WTC11 (cell line): ENCODE measurements at regions not wholly inside any gene's neighbourhood (a gene's known extent, or its start where the extent isn't known, plus 50 kb on each side); places are given as distances from the start of the nearest gene placed in this dataset.
A peak's percentile ranks its signal among the peaks of the same experiment; 100 is the strongest.

Source experiments
- ATAC-seq: fragments of 200-7000 bp; cut with Tn5 transposase; 2 replicates; pipeline ENCODE4 v1.10.0; 2021; ENCODE audit warnings: mild to moderate bottlenecking, moderate library complexity
- CTCF ChIA-PET: fragments of 300-600 bp; sonication (Branson Sonifier 250); formaldehyde crosslinking; loops from one replicate; lab custom pipeline; 2021; ENCODE audit warnings: antibody characterized with exemption; lab: Charles Lee
- POLR2A ChIA-PET: fragments of 350-600 bp; sonication (Branson Sonifier 250); formaldehyde crosslinking; loops from one replicate; lab custom pipeline; 2021; ENCODE audit warnings: antibody characterized with exemption; lab: Charles Lee
- DNase-seq: peaks from one replicate; pipeline ENCODE4 v3.0.0; 2021; ENCODE audit warnings: low spot score
- H3K27ac Mint-ChIP-seq: 2 replicates; pipeline ENCODE4 v1.8.0; 2021; ENCODE audit warnings: mixed read lengths
- H3K27me3 Mint-ChIP-seq: 2 replicates; pipeline ENCODE4 v1.8.0; 2021; ENCODE audit warnings: low read depth, mild to moderate bottlenecking, moderate library complexity, mixed read lengths
- H3K36me3 Mint-ChIP-seq: 2 replicates; pipeline ENCODE4 v1.8.0; 2021; ENCODE audit warnings: mixed read lengths
- H3K4me1 Mint-ChIP-seq: 2 replicates; pipeline ENCODE4 v1.8.0; 2022; ENCODE audit warnings: mixed read lengths
- H3K4me3 Mint-ChIP-seq: 2 replicates; pipeline ENCODE4 v1.8.0; 2021; ENCODE audit warnings: mild to moderate bottlenecking, moderate library complexity, mixed read lengths
- H3K9me3 Mint-ChIP-seq: 2 replicates; pipeline ENCODE4 v1.8.0; 2021; ENCODE audit warnings: mixed read lengths
- ELF4 ChIP-seq: sonication (generic); formaldehyde crosslinking; IDR thresholded peaks from 2 replicates; pipeline ENCODE4 v1.8.1; 2022; ENCODE audit warnings: low read depth, mild to moderate bottlenecking, moderate library complexity, missing genetic modification reagents
- FOXJ3 ChIP-seq: sonication (generic); formaldehyde crosslinking; IDR thresholded peaks from 2 replicates; pipeline ENCODE4 v1.9.0; 2021; ENCODE audit warnings: missing genetic modification reagents, mild to moderate bottlenecking, borderline replicate concordance
- JAZF1 ChIP-seq: fragments of 250-450 bp; sonication (Bioruptor Pico); IDR thresholded peaks from 2 replicates; pipeline ENCODE4 v1.9.0; 2021; ENCODE audit warnings: moderate library complexity, mild to moderate bottlenecking, inconsistent platforms
- NFATC4 ChIP-seq: fragments of 250-450 bp; sonication (Bioruptor Pico); IDR thresholded peaks from 2 replicates; pipeline ENCODE4 v1.9.0; 2021; ENCODE audit warnings: mild to moderate bottlenecking
- NR3C1 ChIP-seq: sonication (generic); formaldehyde crosslinking; conservative IDR thresholded peaks from 2 replicates; pipeline ENCODE4 v1.8.1; 2023; ENCODE audit warnings: low read depth, mild to moderate bottlenecking, missing genetic modification reagents
- OVOL2 ChIP-seq: fragments of 250-450 bp; sonication (Bioruptor Pico); IDR thresholded peaks from 2 replicates; pipeline ENCODE4 v1.9.0; 2021; ENCODE audit warnings: mild to moderate bottlenecking, borderline replicate concordance
- PRRX2 ChIP-seq: fragments of 250-450 bp; sonication (Bioruptor Pico); IDR thresholded peaks from 2 replicates; pipeline ENCODE4 v1.8.0; 2021; ENCODE audit warnings: mild to moderate bottlenecking
- RELA ChIP-seq: sonication (generic); formaldehyde crosslinking; IDR thresholded peaks from 2 replicates; pipeline ENCODE4 v1.8.1; 2022; ENCODE audit warnings: missing genetic modification reagents, mild to moderate bottlenecking, borderline replicate concordance
- SMAD3 ChIP-seq: sonication (generic); formaldehyde crosslinking; IDR thresholded peaks from 2 replicates; pipeline ENCODE4 v1.8.0; 2022; ENCODE audit warnings: missing genetic modification reagents, mild to moderate bottlenecking, borderline replicate concordance
- TCF7 ChIP-seq: sonication (generic); formaldehyde crosslinking; IDR thresholded peaks from 2 replicates; pipeline ENCODE4 v1.8.0; 2022; ENCODE audit warnings: mild to moderate bottlenecking, low read depth, missing genetic modification reagents, moderate library complexity
- TEAD1 ChIP-seq: sonication (generic); formaldehyde crosslinking; IDR thresholded peaks from 2 replicates; pipeline ENCODE4 v1.8.0; 2022; ENCODE audit warnings: mild to moderate bottlenecking, missing genetic modification reagents
- ZNF423 ChIP-seq: fragments of 250-450 bp; sonication (Bioruptor Pico); IDR thresholded peaks from 2 replicates; pipeline ENCODE4 v2.1.2; 2022; ENCODE audit warnings: mild to moderate bottlenecking, moderate library complexity
- ZNF671 ChIP-seq: fragments of 250-450 bp; sonication (Bioruptor Pico); IDR thresholded peaks from 2 replicates; pipeline ENCODE4 v1.8.0; 2021; ENCODE audit warnings: mild to moderate bottlenecking
- TF ChIP-seq, protein P1 (sequence below): sonication (generic); formaldehyde crosslinking; IDR thresholded peaks from 2 replicates; pipeline ENCODE4 v1.8.0; 2022; ENCODE audit warnings: mild to moderate bottlenecking, missing genetic modification reagents
- TF ChIP-seq, protein P2 (sequence below): sonication (generic); formaldehyde crosslinking; IDR thresholded peaks from 2 replicates; pipeline ENCODE4 v1.8.1; 2022; ENCODE audit warnings: mild to moderate bottlenecking, moderate library complexity, missing genetic modification reagents
- TF ChIP-seq, protein P3 (sequence below): fragments of 250-450 bp; sonication (Bioruptor Pico); conservative IDR thresholded peaks from 2 replicates; pipeline ENCODE4 v1.9.0; 2021; ENCODE audit warnings: mild to moderate bottlenecking
- TF ChIP-seq, protein P4 (sequence below): sonication (generic); formaldehyde crosslinking; IDR thresholded peaks from 2 replicates; pipeline ENCODE4 v1.8.0; 2022; ENCODE audit warnings: missing genetic modification reagents
- TF ChIP-seq, protein P5 (sequence below): sonication (generic); formaldehyde crosslinking; IDR thresholded peaks from 2 replicates; pipeline ENCODE4 v1.8.0; 2022; ENCODE audit warnings: mild to moderate bottlenecking, missing genetic modification reagents

DNA sequence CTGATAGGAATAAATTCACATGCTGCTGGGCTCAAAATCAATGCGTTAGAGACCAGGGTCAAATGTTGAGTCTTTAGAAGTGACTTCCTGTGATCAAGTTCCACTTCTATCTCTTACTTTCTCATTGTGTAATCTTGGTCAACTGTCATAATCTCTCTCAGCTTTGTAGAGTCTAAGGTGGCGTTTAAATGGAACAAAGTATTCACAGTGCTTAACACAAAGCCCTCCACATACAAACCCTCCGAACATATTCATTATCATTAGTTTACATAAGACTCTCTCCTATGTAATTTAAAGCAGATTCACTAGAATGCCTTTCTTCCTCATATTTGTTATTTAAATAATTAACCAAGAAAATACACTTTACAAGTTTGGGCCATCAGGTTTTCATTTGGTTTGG is 1044.1 kb downstream of the EFNB2 start:
- Mint-ChIP-seq H3K4me1 (peaks cover 12% of the 10 kb centered on the region), H3K27ac (peak overlapping the region; percentile 20; the same call in 1 of the 2 replicates), H3K36me3 (no peaks in the 10 kb centered on the region), H3K4me3 (no peak overlapping the region), H3K27me3 (no peaks in the 10 kb centered on the region), H3K9me3 (peaks cover 5% of the 10 kb centered on the region)
- TF ChIP-seq, protein P1, sequence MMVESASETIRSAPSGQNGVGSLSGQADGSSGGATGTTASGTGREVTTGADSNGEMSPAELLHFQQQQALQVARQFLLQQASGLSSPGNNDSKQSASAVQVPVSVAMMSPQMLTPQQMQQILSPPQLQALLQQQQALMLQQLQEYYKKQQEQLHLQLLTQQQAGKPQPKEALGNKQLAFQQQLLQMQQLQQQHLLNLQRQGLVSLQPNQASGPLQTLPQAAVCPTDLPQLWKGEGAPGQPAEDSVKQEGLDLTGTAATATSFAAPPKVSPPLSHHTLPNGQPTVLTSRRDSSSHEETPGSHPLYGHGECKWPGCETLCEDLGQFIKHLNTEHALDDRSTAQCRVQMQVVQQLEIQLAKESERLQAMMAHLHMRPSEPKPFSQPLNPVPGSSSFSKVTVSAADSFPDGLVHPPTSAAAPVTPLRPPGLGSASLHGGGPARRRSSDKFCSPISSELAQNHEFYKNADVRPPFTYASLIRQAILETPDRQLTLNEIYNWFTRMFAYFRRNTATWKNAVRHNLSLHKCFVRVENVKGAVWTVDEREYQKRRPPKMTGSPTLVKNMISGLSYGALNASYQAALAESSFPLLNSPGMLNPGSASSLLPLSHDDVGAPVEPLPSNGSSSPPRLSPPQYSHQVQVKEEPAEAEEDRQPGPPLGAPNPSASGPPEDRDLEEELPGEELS, result no peak
- TF ChIP-seq PRRX2 (CRISPR knock-in tag) (no peak), RELA (CRISPR knock-in tag) (no peak)
- TF ChIP-seq, protein P2, sequence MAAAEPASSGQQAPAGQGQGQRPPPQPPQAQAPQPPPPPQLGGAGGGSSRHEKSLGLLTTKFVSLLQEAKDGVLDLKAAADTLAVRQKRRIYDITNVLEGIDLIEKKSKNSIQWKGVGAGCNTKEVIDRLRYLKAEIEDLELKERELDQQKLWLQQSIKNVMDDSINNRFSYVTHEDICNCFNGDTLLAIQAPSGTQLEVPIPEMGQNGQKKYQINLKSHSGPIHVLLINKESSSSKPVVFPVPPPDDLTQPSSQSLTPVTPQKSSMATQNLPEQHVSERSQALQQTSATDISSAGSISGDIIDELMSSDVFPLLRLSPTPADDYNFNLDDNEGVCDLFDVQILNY (CRISPR knock-in tag), result no peak
- no peak for ATAC-seq
- no peak for DNase-seq
- CTCF ChIA-PET, result no interaction called here
- POLR2A ChIA-PET, result no interaction called here

DNA sequence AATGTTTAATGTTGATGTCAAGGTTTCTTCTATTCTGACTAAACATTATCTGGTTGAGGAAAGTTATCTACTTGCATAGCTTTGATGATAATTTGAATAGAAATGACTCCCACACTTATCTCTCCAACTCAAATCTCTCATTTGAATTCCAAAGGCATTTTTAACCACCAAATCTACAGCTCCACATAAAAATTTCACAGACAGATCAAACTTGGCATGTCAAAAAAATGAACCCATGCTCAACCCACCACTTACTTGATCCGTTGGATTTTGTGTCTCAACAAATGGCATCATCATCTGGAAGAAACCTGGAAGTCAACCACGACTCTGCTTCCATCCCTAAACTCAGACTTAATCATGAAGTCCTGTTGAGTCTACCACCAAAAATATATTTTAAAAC is 1050.4 kb downstream of the EFNB2 start:
- H3K4me3 Mint-ChIP-seq, result no peak overlapping the region
- H3K36me3 Mint-ChIP-seq, result 0 out of 2 replicates have a peak, but pooled peaks cover 8% of the 10 kb centered on the region
- no peaks in the 10 kb centered on the region for H3K27me3 Mint-ChIP-seq
- TF ChIP-seq, protein P3, sequence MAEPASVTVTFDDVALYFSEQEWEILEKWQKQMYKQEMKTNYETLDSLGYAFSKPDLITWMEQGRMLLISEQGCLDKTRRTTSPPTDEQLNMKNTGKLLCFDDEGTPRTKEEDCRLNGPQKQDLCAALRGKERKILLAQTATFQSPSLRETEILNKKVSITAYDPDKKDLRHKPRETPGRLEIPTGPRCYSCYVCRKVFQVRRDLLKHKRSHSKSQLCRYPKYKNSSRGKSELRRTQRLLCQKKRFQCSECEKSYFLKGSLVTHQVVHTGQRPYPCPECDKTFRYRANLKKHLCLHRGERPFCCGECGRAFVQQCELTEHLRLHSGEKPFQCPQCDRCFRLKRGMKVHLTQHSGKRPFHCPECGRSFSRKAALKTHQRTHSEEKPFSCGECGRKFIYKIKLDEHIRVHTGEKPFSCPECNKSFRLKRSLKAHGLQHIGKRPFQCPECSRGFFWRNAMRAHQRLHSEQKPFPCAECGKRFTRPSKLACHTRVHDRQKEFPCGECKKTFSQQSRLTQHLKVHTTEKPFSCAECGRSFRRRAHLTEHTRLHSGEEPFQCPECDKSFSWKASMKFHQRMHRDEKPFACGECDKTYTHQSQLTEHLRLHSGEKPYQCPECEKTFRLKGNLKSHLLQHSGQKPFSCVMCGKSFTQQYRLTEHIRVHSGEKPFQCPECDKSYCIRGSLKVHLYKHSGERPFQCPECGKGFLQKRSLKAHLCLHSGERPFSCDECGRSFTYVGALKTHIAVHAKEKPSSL (CRISPR knock-in tag), result no peak
- no peak for TF ChIP-seq ZNF423
- TF ChIP-seq TCF7, result no peak
- TF ChIP-seq PRRX2 (CRISPR knock-in tag), result no peak
- no peak for TF ChIP-seq OVOL2
- no peak for TF ChIP-seq ZNF671 (CRISPR knock-in tag)
- no peak for TF ChIP-seq NFATC4
- TF ChIP-seq TEAD1, result no peak
- POLR2A ChIA-PET, result no interaction called here
- H3K27ac Mint-ChIP-seq, result no peak overlapping the region
- no peaks in the 10 kb centered on the region for H3K4me1 Mint-ChIP-seq
- CTCF ChIA-PET, result no interaction called here
- ATAC-seq (no peak), DNase-seq (no peak)
- peaks cover 15% of the 10 kb centered on the region for H3K9me3 Mint-ChIP-seq

DNA sequence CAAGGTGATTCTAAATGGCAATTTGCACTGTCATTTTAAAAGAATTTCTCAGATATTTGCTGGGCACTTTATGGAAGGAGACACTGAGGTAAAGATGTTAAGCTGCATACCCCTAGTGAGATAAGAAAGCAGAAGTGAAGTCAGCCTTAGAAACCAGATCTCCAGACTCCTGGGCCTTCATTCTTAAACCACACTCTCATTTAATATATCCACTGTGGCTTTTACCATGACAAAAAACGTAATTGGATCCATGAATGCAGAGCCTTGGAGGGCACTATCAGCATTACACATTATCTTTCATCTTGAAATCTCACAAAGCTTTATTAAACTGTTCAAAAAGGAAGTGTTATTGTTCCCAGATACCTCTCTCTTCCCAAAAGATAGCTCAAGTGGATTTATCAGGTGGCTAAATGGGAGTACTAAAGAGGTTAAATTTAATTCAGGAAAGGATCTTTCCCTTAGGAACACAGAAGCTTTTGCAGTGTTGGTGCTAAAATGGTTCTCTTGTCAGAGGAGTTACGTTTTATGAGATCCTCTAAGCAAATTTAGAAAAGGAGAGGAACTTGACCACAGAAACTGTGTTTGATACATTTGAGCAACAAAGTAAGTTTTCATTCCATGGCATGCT is 1060.4 kb downstream of the EFNB2 start:
- Mint-ChIP-seq H3K36me3 (no peaks in the 10 kb centered on the region), H3K27ac (peak overlapping the region; percentile 29; the same call in 1 of the 2 replicates), H3K4me1 (peaks cover 15% of the 10 kb centered on the region), H3K9me3 (no peaks in the 10 kb centered on the region), H3K4me3 (no peak overlapping the region), H3K27me3 (no peaks in the 10 kb centered on the region)
- ATAC-seq, result peak; percentile 85
- DNase-seq, result no peak
- TF ChIP-seq, protein P4, sequence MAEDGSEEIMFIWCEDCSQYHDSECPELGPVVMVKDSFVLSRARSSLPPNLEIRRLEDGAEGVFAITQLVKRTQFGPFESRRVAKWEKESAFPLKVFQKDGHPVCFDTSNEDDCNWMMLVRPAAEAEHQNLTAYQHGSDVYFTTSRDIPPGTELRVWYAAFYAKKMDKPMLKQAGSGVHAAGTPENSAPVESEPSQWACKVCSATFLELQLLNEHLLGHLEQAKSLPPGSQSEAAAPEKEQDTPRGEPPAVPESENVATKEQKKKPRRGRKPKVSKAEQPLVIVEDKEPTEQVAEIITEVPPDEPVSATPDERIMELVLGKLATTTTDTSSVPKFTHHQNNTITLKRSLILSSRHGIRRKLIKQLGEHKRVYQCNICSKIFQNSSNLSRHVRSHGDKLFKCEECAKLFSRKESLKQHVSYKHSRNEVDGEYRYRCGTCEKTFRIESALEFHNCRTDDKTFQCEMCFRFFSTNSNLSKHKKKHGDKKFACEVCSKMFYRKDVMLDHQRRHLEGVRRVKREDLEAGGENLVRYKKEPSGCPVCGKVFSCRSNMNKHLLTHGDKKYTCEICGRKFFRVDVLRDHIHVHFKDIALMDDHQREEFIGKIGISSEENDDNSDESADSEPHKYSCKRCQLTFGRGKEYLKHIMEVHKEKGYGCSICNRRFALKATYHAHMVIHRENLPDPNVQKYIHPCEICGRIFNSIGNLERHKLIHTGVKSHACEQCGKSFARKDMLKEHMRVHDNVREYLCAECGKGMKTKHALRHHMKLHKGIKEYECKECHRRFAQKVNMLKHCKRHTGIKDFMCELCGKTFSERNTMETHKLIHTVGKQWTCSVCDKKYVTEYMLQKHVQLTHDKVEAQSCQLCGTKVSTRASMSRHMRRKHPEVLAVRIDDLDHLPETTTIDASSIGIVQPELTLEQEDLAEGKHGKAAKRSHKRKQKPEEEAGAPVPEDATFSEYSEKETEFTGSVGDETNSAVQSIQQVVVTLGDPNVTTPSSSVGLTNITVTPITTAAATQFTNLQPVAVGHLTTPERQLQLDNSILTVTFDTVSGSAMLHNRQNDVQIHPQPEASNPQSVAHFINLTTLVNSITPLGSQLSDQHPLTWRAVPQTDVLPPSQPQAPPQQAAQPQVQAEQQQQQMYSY (CRISPR knock-in tag), result no peak
- no peak for TF ChIP-seq NR3C1 (CRISPR knock-in tag)
- TF ChIP-seq, protein P5, sequence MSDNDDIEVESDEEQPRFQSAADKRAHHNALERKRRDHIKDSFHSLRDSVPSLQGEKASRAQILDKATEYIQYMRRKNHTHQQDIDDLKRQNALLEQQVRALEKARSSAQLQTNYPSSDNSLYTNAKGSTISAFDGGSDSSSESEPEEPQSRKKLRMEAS (CRISPR knock-in tag), result no peak
- TF ChIP-seq, protein P1, result no peak
- TF ChIP-seq SMAD3 (CRISPR knock-in tag), result no peak
- TF ChIP-seq ELF4 (CRISPR knock-in tag), result no peak
- no peak for TF ChIP-seq JAZF1 (CRISPR knock-in tag)
- TF ChIP-seq OVOL2, result no peak
- TF ChIP-seq FOXJ3 (CRISPR knock-in tag), result no peak
- POLR2A ChIA-PET, result no interaction called here
- CTCF ChIA-PET, result interaction anchor here (0.9 kb wide), 1 partner anchor 64 kb away, joined by 3 read pairs; no protein-coding TSS in a partner anchor
